Effector memory CD4-positive, alpha-beta T cell (primary cell): ENCODE measurements at regions not wholly inside any gene's neighbourhood (a gene's known extent, or its start where the extent isn't known, plus 50 kb on each side); places are given as distances from the start of the nearest gene placed in this dataset.

Experiments used
- DNase-seq, 3 donors: peaks; one replicate each; pipeline ENCODE4 v3.0.0-alpha.2; 2020
- H3K27ac ChIP-seq: 2 replicates; pipeline ENCODE4 v1.7.0; 2013; ENCODE audit warnings: mild to moderate bottlenecking, low read length, moderate library complexity; ENCODE audit not compliant: insufficient read depth, poor library complexity, severe bottlenecking
- H3K27me3 ChIP-seq: replicated peaks from 2 replicates; pipeline ENCODE4 v1.7.0; 2013; ENCODE audit warnings: mild to moderate bottlenecking, low read length; ENCODE audit not compliant: insufficient read depth, control insufficient read depth, poor library complexity, severe bottlenecking
- H3K36me3 ChIP-seq: 2 replicates; pipeline ENCODE4 v1.7.0; 2013; ENCODE audit warnings: mild to moderate bottlenecking, low read length, moderate library complexity; ENCODE audit not compliant: control insufficient read depth, insufficient read depth
- H3K4me1 ChIP-seq: 2 replicates; pipeline ENCODE4 v1.7.0; 2013; ENCODE audit warnings: low read length, mild to moderate bottlenecking; ENCODE audit not compliant: control insufficient read depth, insufficient read depth, poor library complexity, severe bottlenecking
- H3K4me3 ChIP-seq: 2 replicates; pipeline ENCODE4 v1.7.0; 2013; ENCODE audit warnings: low read length, low read depth, mild to moderate bottlenecking; ENCODE audit not compliant: insufficient read depth, poor library complexity, severe bottlenecking
- H3K9me3 ChIP-seq: 2 replicates; pipeline ENCODE4 v1.7.0; 2013; ENCODE audit warnings: mild to moderate bottlenecking, low read length, moderate library complexity; ENCODE audit not compliant: control insufficient read depth

GRCh38 chr19:29400917-29401711, 124.7 kb upstream of the VSTM2B start:
- H3K4me3 ChIP-seq = no peak overlapping the region
- H3K9me3 ChIP-seq = no peaks in the 10 kb centered on the region
- no peak overlapping the region for H3K27ac ChIP-seq
- DNase-seq = no peak
- H3K4me1 ChIP-seq = no peaks in the 10 kb centered on the region
- H3K36me3 ChIP-seq = no peaks in the 10 kb centered on the region
- H3K27me3 ChIP-seq = peaks cover 4% of the 10 kb centered on the region

- H3K4me3 ChIP-seq = no peak overlapping the region
- no peak for DNase-seq
- no peak overlapping the region for H3K27ac ChIP-seq
- H3K9me3 ChIP-seq = no peaks in the 10 kb centered on the region
- H3K36me3 ChIP-seq = no peaks in the 10 kb centered on the region
- no peaks in the 10 kb centered on the region for H3K4me1 ChIP-seq
- peaks cover 4% of the 10 kb centered on the region for H3K27me3 ChIP-seq
These were observed 123.9 kb upstream of the VSTM2B start for GRCh38 chr19:29401712-29402421.

GRCh38 chr19:29402563-29402962, 123.2 kb upstream of the VSTM2B start:
- no peak overlapping the region for H3K27ac ChIP-seq
- peaks cover 4% of the 10 kb centered on the region for H3K27me3 ChIP-seq
- DNase-seq = no peak
- H3K4me1 ChIP-seq = no peaks in the 10 kb centered on the region
- no peaks in the 10 kb centered on the region for H3K9me3 ChIP-seq
- H3K4me3 ChIP-seq = no peak overlapping the region
- H3K36me3 ChIP-seq = no peaks in the 10 kb centered on the region

GRCh38 chr19:29404015-29404414, 121.8 kb upstream of the VSTM2B start:
- Histone ChIP-seq H3K4me1 (no peaks in the 10 kb centered on the region), H3K27me3 (no peaks in the 10 kb centered on the region)

GRCh38 chr19:29404951-29405727, 120.7 kb upstream of the VSTM2B start:
- H3K4me1 ChIP-seq = no peaks in the 10 kb centered on the region
- no peaks in the 10 kb centered on the region for H3K9me3 ChIP-seq
- H3K4me3 ChIP-seq = no peak overlapping the region
- H3K36me3 ChIP-seq = no peaks in the 10 kb centered on the region
- no peak overlapping the region for H3K27ac ChIP-seq
- DNase-seq = no peak
- H3K27me3 ChIP-seq = no peaks in the 10 kb centered on the region

More at GRCh38 chr19:29404015-29404414, 121.8 kb upstream of the VSTM2B start:
- no peaks in the 10 kb centered on the region for H3K36me3 ChIP-seq
- no peaks in the 10 kb centered on the region for H3K9me3 ChIP-seq
- no peak overlapping the region for H3K4me3 ChIP-seq
- no peak for DNase-seq
- H3K27ac ChIP-seq = no peak overlapping the region

- Histone ChIP-seq H3K4me3 (no peak overlapping the region), H3K36me3 (no peaks in the 10 kb centered on the region), H3K27me3 (no peaks in the 10 kb centered on the region), H3K27ac (no peak overlapping the region), H3K4me1 (no peaks in the 10 kb centered on the region), H3K9me3 (no peaks in the 10 kb centered on the region)
- no peak for DNase-seq
These were observed 120.1 kb upstream of the VSTM2B start for GRCh38 chr19:29405728-29405995.

- no peaks in the 10 kb centered on the region for H3K9me3 ChIP-seq
- no peak overlapping the region for H3K4me3 ChIP-seq
- H3K27me3 ChIP-seq = no peaks in the 10 kb centered on the region
- no peaks in the 10 kb centered on the region for H3K4me1 ChIP-seq
- no peaks in the 10 kb centered on the region for H3K36me3 ChIP-seq
- no peak overlapping the region for H3K27ac ChIP-seq
- DNase-seq = no peak
These were observed 116.5 kb upstream of the VSTM2B start for GRCh38 chr19:29409076-29409862.

- H3K27me3 ChIP-seq = no peaks in the 10 kb centered on the region
- H3K4me3 ChIP-seq = no peak overlapping the region
- no peak for DNase-seq
- H3K4me1 ChIP-seq = no peaks in the 10 kb centered on the region
- no peak overlapping the region for H3K27ac ChIP-seq
- no peaks in the 10 kb centered on the region for H3K36me3 ChIP-seq
- no peaks in the 10 kb centered on the region for H3K9me3 ChIP-seq
These were observed 115.2 kb upstream of the VSTM2B start for GRCh38 chr19:29410601-29411000.

GRCh38 chr19:29411113-29411581, 114.6 kb upstream of the VSTM2B start:
- no peaks in the 10 kb centered on the region for H3K9me3 ChIP-seq
- H3K36me3 ChIP-seq = no peaks in the 10 kb centered on the region
- H3K27me3 ChIP-seq = no peaks in the 10 kb centered on the region
- no peaks in the 10 kb centered on the region for H3K4me1 ChIP-seq
- H3K27ac ChIP-seq = no peak overlapping the region
- no peak overlapping the region for H3K4me3 ChIP-seq
- DNase-seq = no peak
